HCT116 (cell line): ENCODE measurements at regions not wholly inside any gene's neighbourhood (a gene's known extent, or its start where the extent isn't known, plus 50 kb on each side); places are given as distances from the start of the nearest gene placed in this dataset.

Experiments
- ATAC-seq: fragments of 200-7000 bp; cut with Tn5 transposase; 2 replicates; pipeline ENCODE4 v1.9.1; 2020; ENCODE audit warnings: mild to moderate bottlenecking, moderate library complexity
- BruUV-seq: library from RNA; stranded (reverse); fragments of 400-500 nt; replicated peaks from 2 replicates; lab custom pipeline; 2021; lab: Mats Ljungman, UMichigan
- CTCF ChIA-PET: fragments of 300-600 bp; sonication (Branson Sonifier 250); formaldehyde crosslinking; loops from one replicate; lab custom pipeline; 2021; ENCODE audit warnings: antibody characterized with exemption; lab: Charles Lee
- POLR2A ChIA-PET: fragments of 300-600, 350-600 bp; sonication (Branson Sonifier 250); formaldehyde crosslinking; loops from one replicate; lab custom pipeline; 2021; ENCODE audit warnings: antibody characterized with exemption; lab: Charles Lee
- RAD21 ChIA-PET, 2 experiments: fragments of 300-600 bp; sonication (Branson Sonifier 250); formaldehyde crosslinking; loops; one replicate each; lab custom pipeline; 2023; ENCODE audit warnings: low total read pairs in 2 of 2; ENCODE audit not compliant: uncharacterized antibody in 2 of 2, unreplicated experiment in 2 of 2, low non-redundant PET in 1 of 2; lab: Charles Lee
- DNase-seq: peaks from one replicate; pipeline ENCODE4 v3.0.0-alpha.2; 2010; ENCODE audit warnings: low read depth, low spot score
- H2AFZ ChIP-seq: fragments of 200-600 bp; shearing (Covaris generic), sonication (generic); 2 replicates; pipeline ENCODE4 v1.6.1; 2017; ENCODE audit warnings: low read depth, mixed run types, mixed read lengths, antibody characterized with exemption, low read length; ENCODE audit not compliant: poor library complexity, severe bottlenecking
- H3K27ac ChIP-seq: 2 replicates; pipeline ENCODE4 v1.5.1; 2012; ENCODE audit warnings: low read depth, low read length
- H3K27me3 ChIP-seq: fragments of 200-600 bp; sonication (generic); 2 replicates; pipeline ENCODE4 v1.6.1; 2016; ENCODE audit warnings: mixed run types, low read length, mixed read lengths; ENCODE audit not compliant: insufficient read depth
- H3K36me3 ChIP-seq, 2 experiments: fragments of 200-500 bp in 1 of 2; fragments of 200-600 bp in 1 of 2; sonication (Bioruptor generic) in 1 of 2; sonication (generic) in 1 of 2; 2 replicates each; pipeline versions ENCODE4 v1.5.1 to v1.6.1; 2014 to 2016; ENCODE audit warnings: low read length in 2 of 2, inconsistent platforms in 1 of 2, mixed read lengths in 1 of 2, mixed run types in 1 of 2; ENCODE audit not compliant: insufficient read depth in 2 of 2, control insufficient read depth in 1 of 2
- H3K4me1 ChIP-seq, 2 experiments: fragments of 200-600 bp in 1 of 2; sonication (generic) in 1 of 2; 2 replicates each; pipeline versions ENCODE4 v1.5.1 to v1.6.1; 2012 to 2017; ENCODE audit warnings: low read length in 2 of 2, inconsistent platforms in 1 of 2, mild to moderate bottlenecking in 1 of 2, mixed read lengths in 1 of 2, mixed run types in 1 of 2, moderate library complexity in 1 of 2; ENCODE audit not compliant: insufficient read depth in 2 of 2, control insufficient read depth in 1 of 2
- H3K4me2 ChIP-seq: fragments of 200-600 bp; sonication (generic); 2 replicates; pipeline ENCODE4 v1.6.1; 2017; ENCODE audit warnings: mixed run types, low read length, mixed read lengths
- H3K4me3 ChIP-seq, 2 experiments: fragments of 200-600 bp in 1 of 2; sonication (generic) in 1 of 2; replicated peaks in 1 of 2; 2 replicates each; pipeline ENCODE4 v1.5.1; 2011 to 2016; ENCODE audit warnings: low read length in 2 of 2, control low read depth in 1 of 2, low read depth in 1 of 2, mild to moderate bottlenecking in 1 of 2, mixed read lengths in 1 of 2, mixed run types in 1 of 2
- H3K79me2 ChIP-seq: fragments of 200-600 bp; sonication (generic); 2 replicates; pipeline ENCODE4 v1.6.1; 2017; ENCODE audit warnings: mild to moderate bottlenecking, mixed run types, low read length, moderate library complexity, mixed read lengths; ENCODE audit not compliant: insufficient read depth
- H3K9ac ChIP-seq: fragments of 200-600 bp; sonication (generic); 2 replicates; pipeline ENCODE4 v1.6.1; 2016; ENCODE audit warnings: low read length, mixed read lengths
- H3K9me2 ChIP-seq: fragments of 200-600 bp; sonication (generic), shearing (Covaris generic); 2 replicates; pipeline ENCODE4 v1.6.1; 2017; ENCODE audit warnings: mixed run types, mild to moderate bottlenecking, moderate library complexity; ENCODE audit not compliant: insufficient read depth
- H3K9me3 ChIP-seq, 2 experiments: fragments of 200-500 bp in 1 of 2; fragments of 200-600 bp in 1 of 2; sonication (Bioruptor generic) in 1 of 2; sonication (generic) in 1 of 2; 2 replicates each; pipeline ENCODE4 v1.6.1; 2014 to 2017; ENCODE audit warnings: low read length in 2 of 2, mixed read lengths in 2 of 2, inconsistent platforms in 1 of 2, low read depth in 1 of 2, mild to moderate bottlenecking in 1 of 2, mixed run types in 1 of 2, moderate library complexity in 1 of 2; ENCODE audit not compliant: control insufficient read depth in 1 of 2, insufficient read depth in 1 of 2
- H4K20me1 ChIP-seq: fragments of 200-600 bp; sonication (generic), shearing (Covaris generic); 2 replicates; pipeline ENCODE4 v1.6.1; 2017; ENCODE audit warnings: mixed run types, mild to moderate bottlenecking, moderate library complexity; ENCODE audit not compliant: insufficient read depth
- CEBPB ChIP-seq: IDR thresholded peaks from 2 replicates; pipeline ENCODE4 v1.6.1; 2012; ENCODE audit warnings: low read depth
- POLR2AphosphoS5 ChIP-seq: IDR thresholded peaks from 2 replicates; pipeline ENCODE4 v1.6.1; 2011; ENCODE audit warnings: mild to moderate bottlenecking, low read depth, low read length, moderate library complexity
- YY1 ChIP-seq: IDR thresholded peaks from 2 replicates; pipeline ENCODE4 v1.6.1; 2011; ENCODE audit warnings: low read length, low read depth, moderate library complexity, mild to moderate bottlenecking; ENCODE audit not compliant: insufficient replicate concordance; ENCODE audit errors: extremely low read depth
- ZNF274 ChIP-seq: fragments of 200-500 bp; sonication (Bioruptor generic); IDR thresholded peaks from 2 replicates; pipeline ENCODE4 v1.6.1; 2014; ENCODE audit warnings: mild to moderate bottlenecking, low read depth, low read length, inconsistent platforms
- intact Hi-C: fragments of 100-400 bp; cut with micrococcal nuclease; formaldehyde crosslinking; loops from 2 replicates; pipeline ENCODE4 v1.10.0; 2022

DNA sequence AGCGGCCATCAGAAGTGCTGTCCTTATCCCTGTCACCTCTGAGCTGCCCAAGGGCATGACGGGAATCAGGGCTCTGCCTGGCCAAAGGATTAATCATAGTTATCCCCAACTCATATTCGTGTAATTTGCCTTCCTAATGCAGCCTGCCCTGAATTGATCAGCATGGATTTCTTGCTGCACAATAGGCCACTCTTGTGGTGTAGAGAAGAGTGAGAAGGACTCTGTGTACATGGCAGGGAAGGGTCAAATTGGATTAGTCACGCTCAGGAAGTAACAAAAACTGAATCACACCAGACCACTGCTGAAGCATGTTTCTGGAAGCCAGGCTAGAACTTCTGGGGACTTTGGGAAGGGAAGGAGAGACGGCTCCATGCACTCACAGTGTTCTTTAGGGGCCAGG, 227.0 kb downstream of the BUB3 start:
- Histone ChIP-seq H3K36me3 (no peaks in the 10 kb centered on the region), H3K4me2 (no peak overlapping the region), H2AFZ (no peak overlapping the region), H3K9ac (no peak overlapping the region), H3K27me3 (no peaks in the 10 kb centered on the region), H3K9me2 (no peaks in the 10 kb centered on the region), H3K4me1 (no peaks in the 10 kb centered on the region), H3K79me2 (no peaks in the 10 kb centered on the region), H4K20me1 (no peaks in the 10 kb centered on the region), H3K27ac (no peak overlapping the region), H3K9me3 (no peaks in the 10 kb centered on the region), H3K4me3 (no peak overlapping the region)
- BruUV-seq = no TSS peak
- RAD21 ChIA-PET = no interaction called here
- POLR2A ChIA-PET = no interaction called here
- intact Hi-C loops = loop anchor here (2.0 kb wide), 1 partner anchor 248 kb away; no protein-coding TSS in a partner anchor
- TF ChIP-seq CEBPB (no peak), ZNF274 (no peak)
- no peak for ATAC-seq
- CTCF ChIA-PET = interaction anchor here (1.0 to 3.3 kb wide), 4 partner anchors 249 to 338 kb away, joined by 3 to 15 read pairs (median 10); no protein-coding TSS in a partner anchor
- no peak for DNase-seq

DNA sequence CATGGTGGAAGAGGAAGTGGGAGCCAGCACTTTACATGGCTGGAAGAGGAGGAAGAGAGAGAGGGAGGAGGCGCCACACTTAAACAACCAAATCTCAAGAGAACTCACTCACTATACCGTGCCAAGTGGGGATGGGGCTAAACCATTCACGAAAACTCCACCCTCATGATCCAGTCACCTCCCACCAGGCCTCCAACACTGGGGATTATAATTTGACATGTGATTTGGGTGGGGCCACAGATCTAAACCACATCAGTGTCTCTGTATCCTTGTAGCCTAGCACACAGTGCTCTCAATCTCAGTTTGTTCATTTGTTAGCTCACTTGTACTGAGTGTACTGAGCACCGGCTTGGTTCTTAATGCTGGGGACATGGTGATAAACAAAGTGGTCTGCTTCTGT, 228.3 kb downstream of the BUB3 start:
- no peak overlapping the region for H3K4me2 ChIP-seq
- no peak overlapping the region for H3K4me3 ChIP-seq
- no peaks in the 10 kb centered on the region for H3K9me3 ChIP-seq
- H3K79me2 ChIP-seq = no peaks in the 10 kb centered on the region
- no peaks in the 10 kb centered on the region for H3K4me1 ChIP-seq
- DNase-seq = no peak
- CTCF ChIA-PET = no interaction called here
- BruUV-seq = no TSS peak
- no peak overlapping the region for H2AFZ ChIP-seq
- H4K20me1 ChIP-seq = no peaks in the 10 kb centered on the region
- TF ChIP-seq POLR2AphosphoS5 (no peak), YY1 (no peak)
- ATAC-seq = no peak
- POLR2A ChIA-PET = no interaction called here
- intact Hi-C loops = no loop called here
- H3K27ac ChIP-seq = no peak overlapping the region
- no peaks in the 10 kb centered on the region for H3K36me3 ChIP-seq
- no peak overlapping the region for H3K9ac ChIP-seq
- RAD21 ChIA-PET = no interaction called here
- H3K9me2 ChIP-seq = no peaks in the 10 kb centered on the region
- H3K27me3 ChIP-seq = no peaks in the 10 kb centered on the region
